Frontal cortex (tissue), 3 donors: ENCODE measurements at regions not wholly inside any gene's neighbourhood (a gene's known extent, or its start where the extent isn't known, plus 50 kb on each side); places are given as distances from the start of the nearest gene placed in this dataset.

Experiments
- DNase-seq, 2 donors: peaks; one replicate each; pipeline ENCODE4 v3.0.0; 2012; ENCODE audit warnings: low spot score in 2 of 2
- FAIRE-seq: peaks from 2 replicates; lab custom pipeline; 2012; peaks lifted over from hg19 to GRCh38; lab: Jason Lieb, UNC
- donor health status: control.
- donor health status: control.
- donor health status: control.

DNA sequence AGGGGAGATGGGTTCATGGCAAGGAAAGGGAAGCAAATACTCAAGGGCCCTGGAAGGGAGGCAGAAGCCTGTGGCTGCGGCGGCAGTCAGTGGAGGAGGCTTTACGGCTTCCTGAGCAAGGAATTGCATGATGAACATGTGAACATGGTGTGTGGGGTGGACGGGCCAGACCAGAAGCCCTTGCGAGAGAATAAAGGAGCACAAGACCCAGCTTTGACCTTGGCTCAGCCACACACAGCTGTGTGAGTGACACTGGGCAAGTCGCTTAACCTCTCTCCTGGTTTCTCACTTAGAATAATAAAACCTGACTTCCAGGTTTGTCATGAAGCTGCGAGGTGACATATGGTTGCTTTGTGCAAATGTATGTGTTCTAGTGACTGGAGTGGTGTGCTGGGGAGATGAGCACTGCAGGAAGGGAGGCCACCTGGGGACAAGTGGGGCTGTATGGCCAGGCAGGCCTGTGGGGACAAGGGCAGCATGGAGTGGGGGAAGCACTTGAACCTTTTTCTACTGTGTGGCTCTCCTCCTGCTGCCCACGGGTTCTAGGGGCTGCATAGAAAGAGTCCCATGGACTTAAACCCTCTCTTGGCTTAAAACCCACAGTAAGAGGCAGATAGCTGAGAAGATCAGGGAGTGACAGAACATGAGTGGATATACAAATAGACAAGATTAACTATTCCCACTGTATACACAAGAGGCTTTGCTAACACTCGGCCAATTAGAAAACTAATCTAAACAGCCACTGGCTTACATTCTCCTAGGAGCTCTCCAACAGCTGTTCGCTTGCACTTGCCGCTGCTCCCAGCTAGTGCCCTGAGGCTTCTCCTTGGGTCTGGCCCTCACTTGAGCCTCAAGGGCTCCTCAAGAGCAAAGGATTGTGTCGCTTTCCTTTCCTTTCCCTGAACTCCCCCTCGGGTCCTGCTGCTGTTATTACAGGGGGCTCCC lies 67.3 kb upstream of the CDON start:
- FAIRE-seq (no peak), DNase-seq (no peak)

DNA sequence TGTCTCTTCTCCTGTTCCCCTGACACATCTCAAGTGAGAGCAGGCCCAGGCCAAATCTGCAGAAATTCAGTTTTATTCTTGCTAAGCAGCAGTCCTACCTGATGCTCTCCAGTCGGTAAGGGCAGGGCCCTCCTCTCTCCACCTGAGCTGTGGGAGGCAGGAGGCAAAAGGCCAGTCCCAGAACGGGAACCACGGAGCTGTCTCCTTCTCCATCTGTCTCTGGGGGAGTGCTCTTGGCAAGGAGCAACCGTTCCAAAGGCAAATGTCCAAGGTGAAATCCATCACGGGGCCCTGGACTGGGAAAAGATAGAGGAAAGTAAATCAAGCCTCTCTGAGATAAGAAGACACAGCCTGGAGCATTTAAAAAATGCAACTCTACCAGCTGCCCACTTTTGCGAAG lies 65.2 kb upstream of the CDON start:
- DNase-seq = no peak

DNA sequence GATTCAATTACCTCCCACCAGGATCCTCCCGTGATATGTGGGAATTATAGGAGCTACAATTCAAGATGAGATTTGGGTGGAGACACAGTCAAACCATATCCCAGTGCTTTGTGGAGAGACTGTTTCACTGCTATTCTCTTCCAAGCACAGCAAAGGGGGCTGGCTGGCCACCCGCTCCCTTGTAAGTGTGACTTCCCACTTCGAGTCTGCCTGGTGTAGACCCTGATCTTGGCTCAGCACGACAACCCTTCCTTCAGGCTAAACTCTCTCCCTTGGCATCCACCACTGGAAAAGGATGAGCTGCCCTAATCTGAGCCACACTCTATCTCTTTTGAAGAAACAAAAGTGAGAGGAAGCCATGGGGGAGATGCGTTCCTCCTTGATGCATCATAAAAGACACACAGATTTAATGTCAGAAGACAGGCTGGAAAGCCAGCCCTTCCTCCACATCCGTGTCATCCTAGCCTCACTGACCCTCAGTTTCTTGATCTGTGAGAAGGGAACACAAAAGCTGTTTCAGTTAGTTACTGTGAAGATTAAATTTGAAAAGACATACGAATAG lies 64.7 kb upstream of the CDON start:
- no peak for FAIRE-seq
- DNase-seq = no peak

More for the DNA sequence above, 65.2 kb upstream of the CDON start:
- no peak for FAIRE-seq

DNA sequence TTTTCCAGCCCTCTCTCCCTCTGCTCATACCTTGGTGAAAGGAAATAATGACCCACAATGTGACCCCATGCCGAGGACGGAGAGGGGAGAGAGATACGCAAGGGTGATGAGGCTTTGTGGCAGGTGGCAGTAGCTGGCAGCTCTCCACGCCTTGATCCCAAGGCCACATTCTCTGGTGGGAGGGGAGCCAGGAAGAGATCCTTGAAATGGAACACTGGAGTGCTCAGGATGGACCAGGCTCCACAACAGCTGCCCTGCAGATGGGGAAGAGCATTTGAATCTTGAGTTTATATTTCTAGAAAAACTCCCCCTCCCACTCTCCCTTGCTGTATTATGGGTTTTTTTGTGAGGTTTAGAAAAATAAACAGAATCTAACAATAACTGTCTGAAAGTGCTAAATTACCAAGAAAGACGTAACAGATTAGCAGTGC lies 61.6 kb upstream of the CDON start:
- no peak for FAIRE-seq
- DNase-seq = no peak

DNA sequence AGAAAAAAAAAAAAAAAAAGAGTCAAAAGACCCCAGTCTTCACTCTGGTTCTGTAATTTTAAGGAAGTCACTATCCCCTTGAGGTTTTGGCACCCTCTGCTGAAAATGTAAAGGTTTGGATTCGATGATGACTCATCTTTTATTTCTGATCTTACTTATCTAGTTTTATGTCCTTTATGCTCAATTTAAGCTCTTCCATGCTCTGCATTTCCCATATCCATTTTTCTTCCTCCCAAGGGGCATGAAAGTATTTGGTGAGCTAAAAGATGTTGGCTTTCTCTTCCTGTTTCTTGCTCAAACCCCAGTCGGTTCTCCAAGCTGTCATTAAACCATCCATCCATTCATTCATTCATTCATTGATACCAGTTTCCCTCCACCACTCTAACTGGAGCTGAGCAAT lies 61.0 kb upstream of the CDON start:
- DNase-seq (no peak), FAIRE-seq (no peak)

DNA sequence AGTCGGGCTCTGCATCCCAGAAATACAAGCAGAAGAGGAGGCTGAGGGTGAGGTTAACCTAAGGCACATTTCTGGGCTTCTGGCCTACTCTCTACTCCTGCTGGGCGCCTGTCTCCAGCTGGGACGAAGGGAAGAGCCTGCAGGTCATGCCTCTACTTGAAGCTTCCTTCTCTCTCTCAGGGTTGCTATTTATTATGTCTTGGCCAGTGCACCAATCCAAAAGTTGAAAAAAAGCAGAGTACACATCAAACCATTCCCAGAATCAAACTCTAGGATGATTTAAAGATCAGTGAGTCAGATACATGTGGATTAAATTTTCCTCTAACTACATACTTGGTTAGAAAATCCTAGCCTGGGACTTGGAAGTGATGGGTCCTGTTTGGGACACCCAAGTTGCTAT lies 60.2 kb upstream of the CDON start:
- no peak for FAIRE-seq

DNA sequence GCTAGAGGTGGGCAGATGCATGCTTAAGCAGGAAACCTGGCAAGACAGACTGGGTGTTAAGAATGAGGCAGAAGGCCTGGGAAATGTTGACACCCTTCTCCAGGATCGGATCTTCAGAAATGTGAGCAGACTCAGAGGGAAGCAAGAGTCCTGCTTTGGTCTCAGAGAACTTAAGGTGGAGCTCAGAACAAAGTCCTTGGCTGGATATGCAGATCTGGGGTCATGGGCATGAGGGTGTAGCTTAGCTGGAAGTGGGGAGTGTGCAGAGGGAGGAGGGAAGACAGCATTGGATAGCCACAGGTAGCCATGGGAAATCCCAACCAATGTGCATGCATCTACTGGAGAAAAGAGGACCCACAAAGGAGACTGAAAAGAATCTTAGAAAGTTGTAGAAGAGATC lies 58.6 kb upstream of the CDON start:
- FAIRE-seq = no peak
- DNase-seq = no peak

More for the DNA sequence above, 60.2 kb upstream of the CDON start:
- DNase-seq = no peak

DNA sequence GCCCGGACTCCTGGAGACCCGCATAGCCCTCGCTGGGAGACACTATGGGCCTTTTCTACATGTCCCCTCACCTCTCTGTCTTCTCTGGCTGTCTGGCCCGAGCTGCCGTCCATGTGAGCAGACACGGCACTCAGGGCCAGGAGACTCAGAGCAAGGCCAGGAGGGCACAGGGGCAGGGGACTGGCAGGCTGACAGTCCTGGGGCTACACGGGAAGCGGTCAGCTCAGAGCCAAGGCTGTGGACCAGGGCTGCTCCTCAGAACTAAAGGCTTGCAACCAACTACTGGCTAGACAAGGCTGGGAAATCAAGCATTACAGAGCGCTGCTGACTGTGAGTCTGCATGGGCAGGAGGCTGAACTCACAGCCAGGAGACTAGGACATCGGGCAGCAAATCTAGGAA lies 56.1 kb upstream of the CDON start:
- DNase-seq = no peak
- no peak for FAIRE-seq

DNA sequence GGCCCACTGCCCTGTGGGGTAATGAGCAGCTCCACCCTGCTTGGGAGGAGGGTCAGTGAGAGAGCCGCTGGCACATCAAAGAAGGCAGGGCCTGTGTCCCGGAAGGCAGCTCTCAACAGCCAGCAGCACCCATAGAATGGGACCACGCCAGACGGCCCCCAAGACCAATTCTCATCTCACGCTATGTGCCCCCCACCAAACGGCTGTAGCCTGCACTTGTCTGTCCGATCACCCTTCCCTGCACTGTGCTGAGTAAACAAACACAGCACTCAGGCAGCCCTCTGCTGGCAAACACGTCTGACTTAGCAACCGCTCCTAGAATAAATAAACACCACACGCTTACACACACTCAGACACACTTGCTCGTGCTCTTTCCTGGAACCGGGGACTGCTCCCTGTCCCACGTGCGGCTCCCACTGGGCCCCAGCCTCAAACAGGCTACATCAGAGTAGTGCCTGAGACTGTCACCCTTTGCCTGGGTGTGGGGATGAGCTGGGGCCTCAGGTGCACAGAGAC lies 53.2 kb upstream of the CDON start:
- FAIRE-seq (no peak), DNase-seq (peak in 1 of 2 donors; percentile 57)

DNA sequence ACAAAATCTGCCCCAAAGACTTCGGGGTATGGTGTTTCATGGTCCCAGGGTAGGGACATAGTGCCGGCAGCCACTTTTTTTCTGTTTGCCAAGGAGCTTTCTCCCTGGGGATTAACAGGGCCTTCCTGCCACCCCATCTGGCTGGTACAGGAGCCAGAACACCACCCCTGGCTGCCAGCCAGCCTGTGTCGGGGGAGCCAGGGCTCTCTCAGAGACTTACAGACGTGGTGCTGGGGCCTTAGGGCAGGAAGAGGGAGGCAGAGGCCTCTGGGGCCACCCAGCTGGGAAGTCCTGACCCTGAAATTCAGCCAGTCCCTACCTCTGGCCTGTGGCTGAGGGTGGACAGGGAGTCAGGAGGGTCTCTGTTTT lies 52.4 kb upstream of the CDON start:
- no peak for FAIRE-seq
- DNase-seq = no peak

DNA sequence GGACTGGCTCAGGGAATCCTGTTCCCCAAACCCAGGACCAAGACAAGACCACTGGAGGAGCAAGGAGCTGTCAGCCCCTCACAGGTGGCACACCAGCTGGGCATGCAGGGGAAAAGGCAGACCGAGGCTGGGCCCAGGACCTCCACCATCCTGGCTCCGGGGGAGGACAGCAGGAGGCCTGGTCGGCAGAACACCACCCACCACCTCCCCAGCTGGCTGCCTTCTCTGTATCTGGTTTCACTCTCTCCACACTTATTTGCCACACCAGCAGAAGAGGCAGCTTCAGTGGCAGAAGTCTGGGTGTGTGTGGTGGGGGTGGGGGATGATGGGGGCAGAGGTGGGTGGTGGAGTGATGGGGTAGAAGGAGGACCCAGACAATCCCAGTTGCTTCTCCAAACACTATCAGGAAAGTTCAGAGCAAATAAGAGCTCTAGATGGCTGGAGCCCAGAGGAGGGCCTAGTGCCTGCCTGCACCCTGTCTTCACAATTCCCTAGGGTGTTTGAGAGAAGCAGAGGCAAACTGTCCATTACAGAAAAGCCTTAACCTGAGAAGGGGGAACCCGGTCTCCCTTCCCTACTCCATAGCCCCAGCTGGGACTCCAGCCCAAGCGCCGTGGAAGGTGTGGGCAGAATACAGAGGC lies 51.9 kb upstream of the CDON start:
- DNase-seq (no peak), FAIRE-seq (no peak)

DNA sequence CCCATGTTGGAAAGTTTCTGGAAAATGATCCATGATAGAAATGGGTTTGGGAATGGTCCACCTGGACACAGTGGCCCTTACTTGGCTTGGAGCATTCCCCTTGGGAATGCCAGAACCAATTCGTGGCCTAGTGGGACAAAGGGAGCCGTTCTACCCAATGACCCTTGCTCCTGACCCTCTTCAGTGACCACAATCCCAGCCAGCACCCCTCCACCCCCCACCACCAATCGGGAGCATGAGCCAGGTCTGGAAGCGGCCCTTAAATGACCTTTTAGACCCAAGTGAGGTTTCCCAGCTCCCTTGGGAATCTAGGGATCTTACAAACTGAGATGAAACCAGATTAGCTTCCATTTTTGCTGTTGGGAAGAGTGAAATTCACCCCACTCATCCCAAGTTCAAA lies 51.3 kb upstream of the CDON start:
- no peak for DNase-seq
- no peak for FAIRE-seq

DNA sequence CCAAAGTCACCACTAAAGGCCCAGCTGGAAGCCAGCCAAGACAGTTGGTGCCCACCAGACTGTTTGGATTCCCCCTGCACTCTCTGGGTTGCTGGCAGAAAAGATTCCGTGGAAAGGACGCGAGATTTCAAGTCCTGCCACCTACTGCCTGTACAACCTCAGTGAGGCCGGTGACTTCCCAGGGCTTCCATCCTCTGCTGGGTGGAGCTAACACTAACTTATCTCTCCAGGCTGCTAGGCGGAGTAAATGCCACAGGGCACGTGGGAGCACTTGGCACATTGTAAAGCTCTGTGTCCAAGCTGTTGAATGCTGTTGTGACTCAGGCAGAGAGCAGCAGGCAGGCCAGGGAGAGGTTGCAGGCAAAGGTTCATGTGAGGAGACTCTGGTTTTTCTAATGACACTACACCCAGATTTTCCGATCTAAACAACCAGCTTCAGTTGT lies 50.9 kb upstream of the CDON start:
- no peak for FAIRE-seq
- DNase-seq = no peak

DNA sequence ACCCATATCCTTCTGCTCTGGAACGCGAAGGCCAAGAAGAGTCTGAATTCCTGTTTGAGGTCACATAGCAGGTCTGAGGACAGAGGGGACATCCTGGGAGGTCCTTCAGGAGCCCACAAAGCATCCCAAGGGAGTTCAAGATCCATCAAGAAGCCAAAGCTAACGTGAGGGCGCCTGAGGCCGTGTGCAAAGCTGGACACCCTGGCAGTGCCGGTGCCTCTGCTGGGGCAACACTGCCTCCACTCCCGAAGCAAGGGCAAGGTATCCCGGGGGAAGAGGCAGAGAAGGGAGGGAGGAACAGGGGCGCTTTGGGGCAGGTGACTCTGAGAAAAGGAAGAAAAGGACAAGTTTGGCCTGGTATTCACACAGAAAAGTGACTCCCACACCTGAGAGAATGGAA lies 50.3 kb upstream of the CDON start:
- DNase-seq (no peak), FAIRE-seq (no peak)

DNA sequence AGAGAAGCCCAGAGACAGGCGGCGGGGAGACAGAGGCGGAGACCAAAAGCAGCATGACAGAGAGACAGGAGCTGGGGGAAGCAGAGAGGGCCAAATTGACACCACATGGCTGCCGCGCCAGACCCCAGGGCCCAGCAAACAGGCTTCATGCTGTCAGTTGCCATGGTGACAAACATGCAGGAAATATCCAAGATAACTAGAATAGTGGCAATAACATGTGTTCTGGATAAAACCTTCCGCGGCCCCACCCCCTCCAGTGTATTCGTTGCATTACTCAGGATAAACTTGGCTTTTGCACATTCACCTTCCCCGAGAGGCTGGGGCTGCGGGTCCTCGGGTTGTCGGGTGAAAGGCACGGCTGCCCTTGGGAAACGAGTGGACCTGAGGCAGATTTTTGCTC lies 49.9 kb upstream of the CDON start:
- DNase-seq (no peak), FAIRE-seq (no peak)
